Ascending aorta (tissue), 2 donors: ENCODE measurements at regions not wholly inside any gene's neighbourhood (a gene's known extent, or its start where the extent isn't known, plus 50 kb on each side); places are given as distances from the start of the nearest gene placed in this dataset.
"Not testable (repeated sequence)": the region's sequence is repeated elsewhere in the genome, so short reads cannot be mapped to it uniquely, and the experiment has no call there.

ENCODE experiments used
- DNase-seq, 2 donors: peaks; one replicate each; pipeline ENCODE4 v3.0.0-alpha.2; 2019; ENCODE audit warnings: low spot score in 2 of 2
- H3K27ac ChIP-seq, 2 donors: fragments of 200-600 bp; sonication (generic); one replicate each; pipeline ENCODE4 v1.5.1; 2016 to 2017; ENCODE audit warnings: mild to moderate bottlenecking in 1 of 2
- H3K27me3 ChIP-seq: fragments of 200-600 bp; sonication (generic); one replicate; pipeline ENCODE4 v1.5.1; 2017
- H3K36me3 ChIP-seq, 2 donors: fragments of 200-600 bp; sonication (generic); one replicate each; pipeline ENCODE4 v1.5.1; 2016
- H3K4me1 ChIP-seq, 2 donors: fragments of 200-600 bp; sonication (generic); one replicate each; pipeline ENCODE4 v1.5.1; 2016 to 2017; ENCODE audit warnings: mild to moderate bottlenecking in 1 of 2
- H3K4me3 ChIP-seq, 2 donors: fragments of 200-600 bp; sonication (generic); one replicate each; pipeline ENCODE4 v1.5.1; 2016 to 2017; ENCODE audit warnings: mild to moderate bottlenecking in 1 of 2
- H3K9me3 ChIP-seq, 2 donors: fragments of 200-600 bp; sonication (generic); one replicate each; pipeline ENCODE4 v1.5.1; 2016
- CTCF ChIP-seq, 3 experiments: fragments of 200-600 bp in 2 of 3; fragments of 450-650 bp in 1 of 3; sonication (generic) in 2 of 3; IDR thresholded peaks; one replicate each; pipeline ENCODE4 v1.5.1; 2016 to 2019; ENCODE audit warnings: antibody characterized with exemption in 3 of 3, mild to moderate bottlenecking in 1 of 3, moderate library complexity in 1 of 3
- intact Hi-C: fragments of 100-400 bp; cut with DNase I; formaldehyde crosslinking; loops from one replicate; pipeline ENCODE4 v1.15.1; 2023

GRCh38 chr1:204793259-204793914 is 77.3 kb upstream of the NFASC start:
- H3K27me3 ChIP-seq = no peaks in the 10 kb centered on the region
- H3K4me1 ChIP-seq = no peaks in the 10 kb centered on the region
- no peaks in the 10 kb centered on the region for H3K36me3 ChIP-seq
- no peaks in the 10 kb centered on the region for H3K9me3 ChIP-seq
- DNase-seq = no peak
- no peak overlapping the region for H3K4me3 ChIP-seq
- TF ChIP-seq CTCF (IDR thresholded peaks at IDR 0.05) = no peak
- no peak overlapping the region for H3K27ac ChIP-seq
- intact Hi-C loops = no loop called here

GRCh38 chr1:204796886-204797285 is 73.8 kb upstream of the NFASC start:
- intact Hi-C loops, H3K9me3 ChIP-seq, H3K36me3 ChIP-seq, H3K27me3 ChIP-seq, H3K27ac ChIP-seq, DNase-seq, H3K4me1 ChIP-seq, H3K4me3 ChIP-seq: not testable (repeated sequence)

- intact Hi-C loops = no loop called here
- DNase-seq = no peak
- Histone ChIP-seq H3K27me3 (no peaks in the 10 kb centered on the region), H3K4me1 (no peaks in the 10 kb centered on the region), H3K9me3 (no peaks in the 10 kb centered on the region), H3K27ac (no peak overlapping the region), H3K36me3 (no peaks in the 10 kb centered on the region), H3K4me3 (no peak overlapping the region)
- no peak for TF ChIP-seq CTCF (IDR thresholded peaks at IDR 0.05)
Measured at GRCh38 chr1:204797401-204797800, 73.3 kb upstream of the NFASC start.

- Histone ChIP-seq H3K36me3 (no peaks in the 10 kb centered on the region), H3K27ac (no peak overlapping the region), H3K4me3 (no peak overlapping the region), H3K9me3 (no peaks in the 10 kb centered on the region), H3K27me3 (no peaks in the 10 kb centered on the region), H3K4me1 (no peaks in the 10 kb centered on the region)
- TF ChIP-seq CTCF (IDR thresholded peaks at IDR 0.05) = no peak
- intact Hi-C loops = no loop called here
- no peak for DNase-seq
Measured at GRCh38 chr1:204799630-204800029, 71.0 kb upstream of the NFASC start.

GRCh38 chr1:204801211-204801610 is 69.5 kb upstream of the NFASC start:
- H3K27me3 ChIP-seq = no peaks in the 10 kb centered on the region
- no peak for DNase-seq
- no peak overlapping the region for H3K4me3 ChIP-seq
- H3K9me3 ChIP-seq = no peaks in the 10 kb centered on the region
- H3K27ac ChIP-seq = no peak overlapping the region
- no peaks in the 10 kb centered on the region for H3K36me3 ChIP-seq
- no peaks in the 10 kb centered on the region for H3K4me1 ChIP-seq
- TF ChIP-seq CTCF (IDR thresholded peaks at IDR 0.05) = no peak
- intact Hi-C loops = no loop called here

GRCh38 chr1:204802401-204803175 is 68.1 kb upstream of the NFASC start:
- Histone ChIP-seq H3K4me1 (peaks cover 0 to 2% of the 10 kb centered on the region in 2 donors), H3K4me3 (no peak overlapping the region), H3K9me3 (no peaks in the 10 kb centered on the region), H3K27ac (no peak overlapping the region), H3K36me3 (no peaks in the 10 kb centered on the region), H3K27me3 (no peaks in the 10 kb centered on the region)
- intact Hi-C loops = no loop called here
- TF ChIP-seq CTCF (IDR thresholded peaks at IDR 0.05) = no peak
- no peak for DNase-seq
